CD4-positive, alpha-beta T cell treated with Interferon alpha-2 for 1 hour (primary cell): ENCODE measurements at regions not wholly inside any gene's neighbourhood (a gene's known extent, or its start where the extent isn't known, plus 50 kb on each side); places are given as distances from the start of the nearest gene placed in this dataset.
"Not testable (repeated sequence)": the region's sequence is repeated elsewhere in the genome, so short reads cannot be mapped to it uniquely, and the experiment has no call there.

Experiments
- DNase-seq, 2 donors: peaks; one replicate each; pipeline ENCODE4 v3.0.0-alpha.2; 2020 to 2022

- no peak for DNase-seq
Measured at GRCh38 chr14:83534995-83535394, 1994.9 kb upstream of the FLRT2 start.

GRCh38 chr14:83535444-83535843 lies 1994.5 kb upstream of the FLRT2 start:
- no peak for DNase-seq

- no peak for DNase-seq
Measured at GRCh38 chr14:83541147-83541546, 1988.8 kb upstream of the FLRT2 start.

GRCh38 chr14:83548061-83548839 lies 1981.7 kb upstream of the FLRT2 start:
- DNase-seq, result no peak

GRCh38 chr14:83556065-83556464 lies 1973.9 kb upstream of the FLRT2 start:
- no peak for DNase-seq

- no peak for DNase-seq
Measured at GRCh38 chr14:83556746-83557453, 1973.0 kb upstream of the FLRT2 start.

GRCh38 chr14:83558946-83559345 lies 1971.0 kb upstream of the FLRT2 start:
- DNase-seq, result no peak

GRCh38 chr14:83559721-83560120 lies 1970.2 kb upstream of the FLRT2 start:
- DNase-seq, result no peak

GRCh38 chr14:83561261-83561660 lies 1968.7 kb upstream of the FLRT2 start:
- DNase-seq, result no peak

GRCh38 chr14:83566567-83566966 lies 1963.4 kb upstream of the FLRT2 start:
- DNase-seq, result no peak

- no peak for DNase-seq
Measured at GRCh38 chr14:83568141-83568540, 1961.8 kb upstream of the FLRT2 start.

- no peak for DNase-seq
Measured at GRCh38 chr14:83575301-83575700, 1954.6 kb upstream of the FLRT2 start.

GRCh38 chr14:83583201-83583600 lies 1946.7 kb upstream of the FLRT2 start:
- DNase-seq, result no peak

- no peak for DNase-seq
Measured at GRCh38 chr14:83594874-83595273, 1935.1 kb upstream of the FLRT2 start.

- DNase-seq, result no peak
Measured at GRCh38 chr14:83607682-83608081, 1922.3 kb upstream of the FLRT2 start.

GRCh38 chr14:83611491-83611890 lies 1918.5 kb upstream of the FLRT2 start:
- DNase-seq, result no peak

- DNase-seq, result no peak
Measured at GRCh38 chr14:83611906-83612390, 1918.0 kb upstream of the FLRT2 start.

GRCh38 chr14:83614956-83615355 lies 1915.0 kb upstream of the FLRT2 start:
- DNase-seq, result no peak

- no peak for DNase-seq
Measured at GRCh38 chr14:83624541-83624940, 1905.4 kb upstream of the FLRT2 start.

GRCh38 chr14:83632375-83632774 lies 1897.6 kb upstream of the FLRT2 start:
- DNase-seq, result no peak

- DNase-seq, result no peak
Measured at GRCh38 chr14:83638748-83639504, 1891.0 kb upstream of the FLRT2 start.

GRCh38 chr14:83639505-83639875 lies 1890.5 kb upstream of the FLRT2 start:
- not testable (repeated sequence) for DNase-seq

- DNase-seq, result no peak
Measured at GRCh38 chr14:83646228-83646627, 1883.7 kb upstream of the FLRT2 start.

GRCh38 chr14:83660597-83660996 lies 1869.3 kb upstream of the FLRT2 start:
- no peak for DNase-seq
